GM21717 (cell line): ENCODE measurements at regions not wholly inside any gene's neighbourhood (a gene's known extent, or its start where the extent isn't known, plus 50 kb on each side); places are given as distances from the start of the nearest gene placed in this dataset.

ENCODE experiments used
- ATAC-seq: cut with Tn5 transposase; IDR thresholded peaks from one replicate; pipeline ENCODE4 v1.9.1; 2021; ENCODE audit warnings: mild to moderate bottlenecking, moderate library complexity; ENCODE audit not compliant: unreplicated experiment

GRCh38 chr6:153790876-153791473, 248.1 kb upstream of the OPRM1 start:
- no peak for ATAC-seq

GRCh38 chr6:153790048-153790447, 249.0 kb upstream of the OPRM1 start:
- no peak for ATAC-seq

- no peak for ATAC-seq
These were observed 251.8 kb upstream of the OPRM1 start for GRCh38 chr6:153787341-153787606.

- no peak for ATAC-seq
These were observed 257.7 kb upstream of the OPRM1 start for GRCh38 chr6:153781306-153781705.

GRCh38 chr6:153780011-153780410, 259.0 kb upstream of the OPRM1 start:
- no peak for ATAC-seq

GRCh38 chr6:153778216-153778615, 260.8 kb upstream of the OPRM1 start:
- ATAC-seq: no peak

- ATAC-seq: no peak
These were observed 267.5 kb upstream of the OPRM1 start for GRCh38 chr6:153771577-153771976.

- no peak for ATAC-seq
These were observed 271.9 kb upstream of the OPRM1 start for GRCh38 chr6:153767127-153767526.

- ATAC-seq: no peak
These were observed 280.5 kb upstream of the OPRM1 start for GRCh38 chr6:153758516-153758915.

- ATAC-seq: no peak
These were observed 303.3 kb upstream of the OPRM1 start for GRCh38 chr6:153735761-153736160.

GRCh38 chr6:153729189-153729588, 309.9 kb upstream of the OPRM1 start:
- ATAC-seq: no peak

- no peak for ATAC-seq
These were observed 311.2 kb upstream of the OPRM1 start for GRCh38 chr6:153727885-153728284.

GRCh38 chr6:153725456-153725855, 313.6 kb upstream of the OPRM1 start:
- no peak for ATAC-seq

- no peak for ATAC-seq
These were observed 318.3 kb upstream of the OPRM1 start for GRCh38 chr6:153720732-153721131.

- ATAC-seq: no peak
These were observed 333.6 kb upstream of the OPRM1 start for GRCh38 chr6:153705429-153705828.

GRCh38 chr6:153702671-153703070, 336.4 kb upstream of the OPRM1 start:
- no peak for ATAC-seq

- no peak for ATAC-seq
These were observed 340.4 kb upstream of the OPRM1 start for GRCh38 chr6:153698637-153699036.

GRCh38 chr6:153698001-153698400, 341.0 kb upstream of the OPRM1 start:
- no peak for ATAC-seq

GRCh38 chr6:153677522-153677921, 361.5 kb upstream of the OPRM1 start:
- no peak for ATAC-seq

- no peak for ATAC-seq
These were observed 365.3 kb upstream of the OPRM1 start for GRCh38 chr6:153673750-153674149.

- ATAC-seq: no peak
These were observed 365.8 kb upstream of the OPRM1 start for GRCh38 chr6:153673225-153673624.

GRCh38 chr6:153670403-153671026, 368.5 kb upstream of the OPRM1 start:
- no peak for ATAC-seq

GRCh38 chr6:153668758-153669157, 370.3 kb upstream of the OPRM1 start:
- ATAC-seq: no peak
